GM04503 (cell line): ENCODE measurements at regions not wholly inside any gene's neighbourhood (a gene's known extent, or its start where the extent isn't known, plus 50 kb on each side); places are given as distances from the start of the nearest gene placed in this dataset.

Experiments
- DNase-seq: peaks from one replicate; pipeline ENCODE4 v3.0.0-alpha.2; 2012; ENCODE audit warnings: low read depth

- DNase-seq: no peak
These were observed 183.2 kb upstream of the ZRANB2 start for GRCh38 chr1:71264039-71264438.

- DNase-seq: no peak
These were observed 182.1 kb upstream of the ZRANB2 start for GRCh38 chr1:71262970-71263369.

GRCh38 chr1:71252900-71253299 is 172.1 kb upstream of the ZRANB2 start:
- no peak for DNase-seq

GRCh38 chr1:71245246-71245645 is 164.4 kb upstream of the ZRANB2 start:
- no peak for DNase-seq

- no peak for DNase-seq
These were observed 161.4 kb upstream of the ZRANB2 start for GRCh38 chr1:71242239-71242638.

GRCh38 chr1:71240656-71241055 is 159.8 kb upstream of the ZRANB2 start:
- no peak for DNase-seq

- no peak for DNase-seq
These were observed 155.7 kb upstream of the ZRANB2 start for GRCh38 chr1:71236503-71236902.

- no peak for DNase-seq
These were observed 152.8 kb upstream of the ZRANB2 start for GRCh38 chr1:71233645-71234044.

GRCh38 chr1:71232786-71233185 is 152.0 kb upstream of the ZRANB2 start:
- DNase-seq: no peak

GRCh38 chr1:71232166-71232763 is 151.4 kb upstream of the ZRANB2 start:
- no peak for DNase-seq

- DNase-seq: no peak
These were observed 150.9 kb upstream of the ZRANB2 start for GRCh38 chr1:71231751-71232150.

GRCh38 chr1:71228742-71229365 is 148.0 kb upstream of the ZRANB2 start:
- no peak for DNase-seq

GRCh38 chr1:71228241-71228640 is 147.4 kb upstream of the ZRANB2 start:
- no peak for DNase-seq

GRCh38 chr1:71224741-71225377 is 144.0 kb upstream of the ZRANB2 start:
- DNase-seq: no peak

GRCh38 chr1:71223641-71224340 is 143.0 kb upstream of the ZRANB2 start:
- DNase-seq: no peak

GRCh38 chr1:71222668-71223067 is 141.8 kb upstream of the ZRANB2 start:
- DNase-seq: no peak

- no peak for DNase-seq
These were observed 129.9 kb upstream of the ZRANB2 start for GRCh38 chr1:71210718-71211117.

- DNase-seq: no peak
These were observed 122.4 kb upstream of the ZRANB2 start for GRCh38 chr1:71203241-71203640.

GRCh38 chr1:71200503-71200902 is 119.7 kb upstream of the ZRANB2 start:
- no peak for DNase-seq

- no peak for DNase-seq
These were observed 115.8 kb upstream of the ZRANB2 start for GRCh38 chr1:71196685-71197084.

GRCh38 chr1:71193153-71193552 is 112.3 kb upstream of the ZRANB2 start:
- DNase-seq: no peak

GRCh38 chr1:71191520-71191919 is 110.7 kb upstream of the ZRANB2 start:
- no peak for DNase-seq

GRCh38 chr1:71190843-71191242 is 110.0 kb upstream of the ZRANB2 start:
- no peak for DNase-seq
